GM23338 (cell line): ENCODE measurements at regions not wholly inside any gene's neighbourhood (a gene's known extent, or its start where the extent isn't known, plus 50 kb on each side); places are given as distances from the start of the nearest gene placed in this dataset.

Source experiments
- ATAC-seq: fragments of 200-7000 bp; cut with Tn5 transposase; 3 replicates; pipeline ENCODE4 v1.9.1; 2020
- DNase-seq: peaks from one replicate; pipeline ENCODE4 v3.0.0-alpha.2; 2015; ENCODE audit warnings: low spot score
- H2AFZ ChIP-seq: fragments of 200-600 bp; sonication (generic); 2 replicates; pipeline ENCODE4 v1.8.0; 2016; ENCODE audit warnings: antibody characterized with exemption, mild to moderate bottlenecking, moderate library complexity
- H3F3A ChIP-seq: fragments of 200-600 bp; sonication (generic); replicated peaks from 2 replicates; pipeline ENCODE4 v1.8.0; 2017; ENCODE audit warnings: antibody characterized with exemption, mixed run types, low read depth
- H3K27ac ChIP-seq: fragments of 200-600 bp; sonication (generic); 2 replicates; pipeline ENCODE4 v1.6.1; 2016; ENCODE audit warnings: low read depth
- H3K27me3 ChIP-seq: fragments of 200-600 bp; sonication (generic); 2 replicates; pipeline ENCODE4 v1.8.0; 2016; ENCODE audit warnings: mild to moderate bottlenecking, mixed run types, moderate library complexity; ENCODE audit not compliant: insufficient read depth
- H3K36me3 ChIP-seq: fragments of 200-600 bp; sonication (generic); 2 replicates; pipeline ENCODE4 v1.8.0; 2016; ENCODE audit warnings: mild to moderate bottlenecking; ENCODE audit not compliant: insufficient read depth
- H3K4me1 ChIP-seq: fragments of 200-600 bp; sonication (generic); 2 replicates; pipeline ENCODE4 v1.8.0; 2016; ENCODE audit warnings: mild to moderate bottlenecking, moderate library complexity; ENCODE audit not compliant: insufficient read depth
- H3K4me2 ChIP-seq: fragments of 200-600 bp; sonication (generic); 2 replicates; pipeline ENCODE4 v1.7.1; 2017; ENCODE audit warnings: mixed run types
- H3K4me3 ChIP-seq: fragments of 200-600 bp; sonication (generic); 2 replicates; pipeline ENCODE4 v1.6.1; 2016; ENCODE audit warnings: mixed run types
- H3K79me2 ChIP-seq: fragments of 200-600 bp; sonication (generic); replicated peaks from 2 replicates; pipeline ENCODE4 v1.8.0; 2017; ENCODE audit warnings: mild to moderate bottlenecking; ENCODE audit not compliant: insufficient read depth
- H3K9me2 ChIP-seq: fragments of 200-600 bp; sonication (generic); 2 replicates; pipeline ENCODE4 v1.8.0; 2017; ENCODE audit not compliant: insufficient read depth
- H4K20me1 ChIP-seq: fragments of 200-600 bp; sonication (generic); replicated peaks from 2 replicates; pipeline ENCODE4 v1.8.0; 2017; ENCODE audit warnings: mild to moderate bottlenecking; ENCODE audit not compliant: insufficient read depth
- H3K27ac Mint-ChIP-seq: 2 replicates; pipeline ENCODE4 v1.8.0; 2020; ENCODE audit warnings: inconsistent platforms, mild to moderate bottlenecking, moderate library complexity, mixed read lengths
- H3K27me3 Mint-ChIP-seq: 3 replicates; pipeline ENCODE4 v1.8.0; 2022; ENCODE audit warnings: low read depth, mild to moderate bottlenecking, moderate library complexity, mixed read lengths, inconsistent platforms; ENCODE audit not compliant: insufficient read depth, poor library complexity
- H3K36me3 Mint-ChIP-seq: 3 replicates; pipeline ENCODE4 v1.8.0; 2021; ENCODE audit warnings: low read depth, mild to moderate bottlenecking, inconsistent platforms, moderate library complexity, mixed read lengths
- H3K4me1 Mint-ChIP-seq: 3 replicates; pipeline ENCODE4 v1.8.0; 2020; ENCODE audit warnings: mild to moderate bottlenecking, inconsistent platforms, mixed read lengths
- H3K4me3 Mint-ChIP-seq: 3 replicates; pipeline ENCODE4 v1.8.0; 2021; ENCODE audit warnings: moderate library complexity, mild to moderate bottlenecking, inconsistent platforms, mixed read lengths
- H3K9me3 Mint-ChIP-seq: 3 replicates; pipeline ENCODE4 v1.8.0; 2020; ENCODE audit warnings: moderate library complexity, mild to moderate bottlenecking, inconsistent platforms, mixed read lengths
- CREB1 ChIP-seq: fragments of 250-450 bp; sonication (Bioruptor Pico); IDR thresholded peaks from 2 replicates; pipeline ENCODE4 v1.5.0; 2020; ENCODE audit warnings: low read depth, mild to moderate bottlenecking, moderate library complexity
- CTCF ChIP-seq, 2 experiments: fragments of 200-600 bp in 1 of 2; sonication (generic) in 1 of 2; conservative IDR thresholded peaks; 2 replicates each; pipeline versions ENCODE4 v1.5.1 to v1.6.1; 2016 to 2017; ENCODE audit warnings: antibody characterized with exemption in 2 of 2, low read depth in 2 of 2, mild to moderate bottlenecking in 2 of 2, moderate library complexity in 1 of 2
- ETS1 ChIP-seq: IDR thresholded peaks from 2 replicates; pipeline ENCODE4 v1.6.1; 2016; ENCODE audit warnings: antibody characterized with exemption
- EZH2 ChIP-seq: fragments of 200-600 bp; sonication (generic); IDR thresholded peaks from one replicate; pipeline ENCODE4 v1.8.0; 2017; ENCODE audit warnings: antibody characterized with exemption, mild to moderate bottlenecking, low read depth; ENCODE audit not compliant: unreplicated experiment
- EZH2phosphoT487 ChIP-seq: fragments of 200-600 bp; sonication (generic); IDR thresholded peaks from one replicate; pipeline ENCODE4 v1.8.1; 2018; ENCODE audit warnings: antibody characterized with exemption; ENCODE audit not compliant: unreplicated experiment
- NANOG ChIP-seq: IDR thresholded peaks from 2 replicates; pipeline ENCODE4 v1.6.1; 2016; ENCODE audit warnings: antibody characterized with exemption, borderline replicate concordance
- POLR2AphosphoS5 ChIP-seq: IDR thresholded peaks from 2 replicates; pipeline ENCODE4 v1.6.1; 2016; ENCODE audit warnings: antibody characterized with exemption, low read depth
- STAT1 ChIP-seq: IDR thresholded peaks from one replicate; pipeline ENCODE4 v1.6.1; 2016; ENCODE audit warnings: antibody characterized with exemption; ENCODE audit not compliant: unreplicated experiment
- ZNF331 ChIP-seq: fragments of 250-450 bp; sonication (Bioruptor Pico); IDR thresholded peaks from 2 replicates; pipeline ENCODE4 v1.5.0; 2020; ENCODE audit warnings: low read depth, mild to moderate bottlenecking, moderate library complexity
- ZNF462 ChIP-seq: fragments of 250-450 bp; sonication (Bioruptor Pico); IDR thresholded peaks from 2 replicates; pipeline ENCODE4 v1.5.0; 2020; ENCODE audit warnings: mild to moderate bottlenecking, moderate library complexity

- no peak for DNase-seq
- no peak overlapping the region for H3K27ac ChIP-seq
- no peaks in the 10 kb centered on the region for H3K4me1 ChIP-seq
- no peak for TF ChIP-seq STAT1
- Mint-ChIP-seq H3K36me3 (no peaks in the 10 kb centered on the region), H3K9me3 (peaks cover 2% of the 10 kb centered on the region; the same call in 1 of the 3 replicates), H3K4me1 (no peaks in the 10 kb centered on the region; the same call in 2 of the 3 replicates), H3K27ac (peak overlapping the region; percentile 42; the same call in 1 of the 2 replicates), H3K27me3 (no peaks in the 10 kb centered on the region), H3K4me3 (no peak overlapping the region)
- no peak overlapping the region for H3K4me3 ChIP-seq
- no peak for ATAC-seq
- no peaks in the 10 kb centered on the region for H3K36me3 ChIP-seq
- no peaks in the 10 kb centered on the region for H3K79me2 ChIP-seq
- no peaks in the 10 kb centered on the region for H3K27me3 ChIP-seq
- H3K9me2 ChIP-seq, result 0 out of 2 replicates have a peak, but pooled peaks cover 6% of the 10 kb centered on the region
- 0 out of 2 replicates have a peak overlapping the region, but pooled peaks have one; percentile 43 for H2AFZ ChIP-seq
- no peaks in the 10 kb centered on the region for H3F3A ChIP-seq
- no peaks in the 10 kb centered on the region for H4K20me1 ChIP-seq
- no peak overlapping the region for H3K4me2 ChIP-seq
Measured at GRCh38 chr1:193799948-193800690, 613.7 kb upstream of the B3GALT2 start.

- H3K9me2 ChIP-seq, result 0 out of 2 replicates have a peak, but pooled peaks cover 6% of the 10 kb centered on the region
- no peak overlapping the region for H3K27ac ChIP-seq
- ATAC-seq (no peak), DNase-seq (no peak)
- H2AFZ ChIP-seq, result no peak overlapping the region
- no peaks in the 10 kb centered on the region for H3F3A ChIP-seq
- H3K4me2 ChIP-seq, result no peak overlapping the region
- H3K36me3 Mint-ChIP-seq, result no peaks in the 10 kb centered on the region
- no peaks in the 10 kb centered on the region for H3K79me2 ChIP-seq
- H3K36me3 ChIP-seq, result no peaks in the 10 kb centered on the region
- no peak overlapping the region for H3K27ac Mint-ChIP-seq
- H4K20me1 ChIP-seq, result no peaks in the 10 kb centered on the region
- H3K27me3 ChIP-seq, result no peaks in the 10 kb centered on the region
- peaks cover 2% of the 10 kb centered on the region; the same call in 1 of the 3 replicates for H3K9me3 Mint-ChIP-seq
- H3K4me1 ChIP-seq, result no peaks in the 10 kb centered on the region
- H3K4me3 Mint-ChIP-seq, result no peak overlapping the region
- H3K4me3 ChIP-seq, result no peak overlapping the region
- H3K4me1 Mint-ChIP-seq, result no peaks in the 10 kb centered on the region; the same call in 1 of the 3 replicates
- no peaks in the 10 kb centered on the region for H3K27me3 Mint-ChIP-seq
- no peak for TF ChIP-seq ZNF462 (CRISPR knock-in tag)
- no peak for TF ChIP-seq CREB1 (CRISPR knock-in tag)
- TF ChIP-seq EZH2, result no peak
- no peak for TF ChIP-seq CTCF (conservative IDR thresholded peaks at IDR 0.05; ENCODE audit: low read depth in 2 of 2)
- no peak for TF ChIP-seq POLR2AphosphoS5
- no peak for TF ChIP-seq STAT1
- no peak for TF ChIP-seq ZNF331 (CRISPR knock-in tag)
- no peak for TF ChIP-seq NANOG
- no peak for TF ChIP-seq EZH2phosphoT487
- no peak for TF ChIP-seq ETS1
Measured at GRCh38 chr1:193799371-193799770, 613.0 kb upstream of the B3GALT2 start.
